ENCODE measurements at regions not wholly inside any gene's neighbourhood (a gene's known extent, or its start where the extent isn't known, plus 50 kb on each side); places are given as distances from the start of the nearest gene placed in this dataset.

- FAIRE-seq: no peak
Observed at GRCh38 chr2:207416111-207416510, 113.7 kb upstream of the CREB1 start.

More at GRCh38 chr2:207416111-207416510, 113.7 kb upstream of the CREB1 start:
- BruUV-seq (replicated peaks): no TSS peak
- Histone ChIP-seq H3K4me1 (replicated peaks in 1 of 2; ENCODE audit: control insufficient read depth in 2 of 2, insufficient read depth in 2 of 2, low read length in 2 of 2) (peaks cover 4 to 49% of the 10 kb centered on the region in 2 experiments; a peak in 3 of 5 replicates), H3K79me2 (ENCODE audit: control insufficient read depth, insufficient read depth, low read length) (no peaks in the 10 kb centered on the region), H3K4me3 (no peak overlapping the region), H2AFZ (ENCODE audit: low read depth, low read length) (peak overlapping the region; percentile 15; the same call in 1 of the 2 replicates), H3K4me2 (ENCODE audit: insufficient read depth, low read length) (no peak overlapping the region), H3K9me1 (ENCODE audit: control insufficient read depth, insufficient read depth, low read length) (no peaks in the 10 kb centered on the region), H4K20me1 (replicated peaks; ENCODE audit: control insufficient read depth, insufficient read depth, low read length) (no peaks in the 10 kb centered on the region), H3K36me3 (ENCODE audit: control insufficient read depth, insufficient read depth, low read length) (no peaks in the 10 kb centered on the region; the same call in 2 of the 3 replicates), H3K9ac (ENCODE audit: insufficient read depth in 1 of 2, low read depth in 2 of 2, low read length in 2 of 2) (no peak overlapping the region), H3K9me3 (replicated peaks; ENCODE audit: control insufficient read depth, insufficient read depth, low read depth, low read length) (no peaks in the 10 kb centered on the region), H3K27ac (ENCODE audit: extremely low read depth, low read depth, low read length) (peak overlapping the region; percentile 92), H3K27me3 (ENCODE audit: control insufficient read depth in 2 of 2, insufficient read depth in 2 of 2, low read length in 2 of 2) (no peaks in the 10 kb centered on the region)
- CTCF ChIA-PET (ENCODE audit: low intra/inter-chr PET ratio): no interaction called here
- DNase-seq (ENCODE audit: extremely low read depth in 1 of 4, low spot score in 3 of 4) (no peak), ATAC-seq (no peak)
- intact Hi-C loops (cut with micrococcal nuclease) (no loop called here), in situ Hi-C loops (cut with MboI) (no loop called here)
- POLR2A ChIA-PET: no interaction called here
- 17% methylated on average over 2 of the region's 3 CpGs for WGBS (ENCODE audit: insufficient coverage, low coverage, missing lambda C conversion rate)
- TF ChIP-seq PHB (CRISPR knock-in tag; IDR thresholded peaks at IDR 0.05) (no peak), ZNF282 (CRISPR knock-in tag; IDR thresholded peaks at IDR 0.05) (no peak), NFIC (IDR thresholded peaks at IDR 0.05) (no peak), CTBP1 (IDR thresholded peaks at IDR 0.05; ENCODE audit: borderline replicate concordance) (no peak), TFE3 (CRISPR knock-in tag; IDR thresholded peaks at IDR 0.05) (no peak), E4F1 (CRISPR knock-in tag; IDR thresholded peaks at IDR 0.05; ENCODE audit: borderline replicate concordance) (no peak)

All from K562 (cell line).